Tibial nerve (tissue), 4 donors: ENCODE measurements at regions not wholly inside any gene's neighbourhood (a gene's known extent, or its start where the extent isn't known, plus 50 kb on each side); places are given as distances from the start of the nearest gene placed in this dataset.

Source experiments
- EP300 ChIP-seq, 2 donors: sonication (generic); formaldehyde crosslinking; IDR thresholded peaks; one replicate each; pipeline ENCODE4 v1.6.1; 2017; ENCODE audit warnings: antibody characterized with exemption in 2 of 2, mild to moderate bottlenecking in 1 of 2
- TF ChIP-seq, protein P1 (sequence below), 5 experiments: fragments of 200-600 bp in 3 of 5; fragments of 450-650 bp in 2 of 5; sonication (generic) in 3 of 5; IDR thresholded peaks; one replicate each; pipeline ENCODE4 v1.5.1; 2016 to 2019; ENCODE audit warnings: antibody characterized with exemption in 5 of 5, mild to moderate bottlenecking in 3 of 5, moderate library complexity in 2 of 5

DNA sequence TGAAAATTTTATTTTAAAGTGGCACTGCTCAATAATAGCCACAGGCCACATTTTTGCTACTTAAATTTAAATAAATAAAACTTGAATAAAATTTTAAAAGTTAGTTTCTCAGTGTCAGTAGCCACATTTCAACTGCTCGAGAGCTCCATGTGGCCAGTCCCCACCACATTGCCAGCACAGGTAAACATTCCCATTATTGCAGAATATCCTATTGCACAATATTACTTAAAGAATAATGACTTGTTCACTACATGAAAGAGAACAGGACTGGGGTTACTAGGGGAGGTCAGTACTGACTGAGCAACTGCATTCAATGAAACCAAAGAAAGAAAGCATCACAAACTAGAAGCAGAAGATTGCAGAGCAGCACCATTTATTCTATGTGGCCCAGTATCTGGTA is 2201.6 kb upstream of the TENM3 start:
- TF ChIP-seq, protein P1, sequence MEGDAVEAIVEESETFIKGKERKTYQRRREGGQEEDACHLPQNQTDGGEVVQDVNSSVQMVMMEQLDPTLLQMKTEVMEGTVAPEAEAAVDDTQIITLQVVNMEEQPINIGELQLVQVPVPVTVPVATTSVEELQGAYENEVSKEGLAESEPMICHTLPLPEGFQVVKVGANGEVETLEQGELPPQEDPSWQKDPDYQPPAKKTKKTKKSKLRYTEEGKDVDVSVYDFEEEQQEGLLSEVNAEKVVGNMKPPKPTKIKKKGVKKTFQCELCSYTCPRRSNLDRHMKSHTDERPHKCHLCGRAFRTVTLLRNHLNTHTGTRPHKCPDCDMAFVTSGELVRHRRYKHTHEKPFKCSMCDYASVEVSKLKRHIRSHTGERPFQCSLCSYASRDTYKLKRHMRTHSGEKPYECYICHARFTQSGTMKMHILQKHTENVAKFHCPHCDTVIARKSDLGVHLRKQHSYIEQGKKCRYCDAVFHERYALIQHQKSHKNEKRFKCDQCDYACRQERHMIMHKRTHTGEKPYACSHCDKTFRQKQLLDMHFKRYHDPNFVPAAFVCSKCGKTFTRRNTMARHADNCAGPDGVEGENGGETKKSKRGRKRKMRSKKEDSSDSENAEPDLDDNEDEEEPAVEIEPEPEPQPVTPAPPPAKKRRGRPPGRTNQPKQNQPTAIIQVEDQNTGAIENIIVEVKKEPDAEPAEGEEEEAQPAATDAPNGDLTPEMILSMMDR (IDR thresholded peaks at IDR 0.05): no peak
- no peak for TF ChIP-seq EP300 (IDR thresholded peaks at IDR 0.05)
